C4-2B (cell line): ENCODE measurements at regions not wholly inside any gene's neighbourhood (a gene's known extent, or its start where the extent isn't known, plus 50 kb on each side); places are given as distances from the start of the nearest gene placed in this dataset.

Source experiments
- ZFX ChIP-seq: fragments of 450-650 bp; IDR thresholded peaks from 2 replicates; pipeline ENCODE4 v1.6.1; 2017
- TF ChIP-seq, protein P1 (sequence below): fragments of 450-650 bp; conservative IDR thresholded peaks from 2 replicates; pipeline ENCODE4 v1.5.1; 2017; ENCODE audit warnings: mild to moderate bottlenecking

DNA sequence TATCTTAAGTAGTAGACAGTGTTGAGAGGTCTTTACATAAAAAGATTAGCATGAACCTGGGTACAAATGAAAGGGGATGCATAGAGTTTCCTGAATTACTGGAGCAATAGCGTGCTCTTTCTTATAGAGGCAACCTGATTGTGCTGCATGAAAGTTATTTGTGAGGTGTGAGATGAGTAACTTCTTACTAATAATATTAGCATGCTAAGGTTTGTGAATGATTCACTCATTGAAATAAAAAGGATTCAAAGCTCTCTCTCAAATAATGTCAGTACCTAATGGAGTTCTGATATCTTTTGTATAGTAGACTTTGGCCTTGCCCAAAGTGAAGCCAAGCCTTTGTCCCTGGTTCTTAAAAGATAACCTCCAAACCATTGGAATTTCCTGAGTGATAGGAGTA is 131.0 kb upstream of the CXXC4 start:
- TF ChIP-seq, protein P1, sequence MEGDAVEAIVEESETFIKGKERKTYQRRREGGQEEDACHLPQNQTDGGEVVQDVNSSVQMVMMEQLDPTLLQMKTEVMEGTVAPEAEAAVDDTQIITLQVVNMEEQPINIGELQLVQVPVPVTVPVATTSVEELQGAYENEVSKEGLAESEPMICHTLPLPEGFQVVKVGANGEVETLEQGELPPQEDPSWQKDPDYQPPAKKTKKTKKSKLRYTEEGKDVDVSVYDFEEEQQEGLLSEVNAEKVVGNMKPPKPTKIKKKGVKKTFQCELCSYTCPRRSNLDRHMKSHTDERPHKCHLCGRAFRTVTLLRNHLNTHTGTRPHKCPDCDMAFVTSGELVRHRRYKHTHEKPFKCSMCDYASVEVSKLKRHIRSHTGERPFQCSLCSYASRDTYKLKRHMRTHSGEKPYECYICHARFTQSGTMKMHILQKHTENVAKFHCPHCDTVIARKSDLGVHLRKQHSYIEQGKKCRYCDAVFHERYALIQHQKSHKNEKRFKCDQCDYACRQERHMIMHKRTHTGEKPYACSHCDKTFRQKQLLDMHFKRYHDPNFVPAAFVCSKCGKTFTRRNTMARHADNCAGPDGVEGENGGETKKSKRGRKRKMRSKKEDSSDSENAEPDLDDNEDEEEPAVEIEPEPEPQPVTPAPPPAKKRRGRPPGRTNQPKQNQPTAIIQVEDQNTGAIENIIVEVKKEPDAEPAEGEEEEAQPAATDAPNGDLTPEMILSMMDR = no peak
- no peak for TF ChIP-seq ZFX
